GM21423 (cell line): ENCODE measurements at regions not wholly inside any gene's neighbourhood (a gene's known extent, or its start where the extent isn't known, plus 50 kb on each side); places are given as distances from the start of the nearest gene placed in this dataset.
"Not testable (repeated sequence)": the region's sequence is repeated elsewhere in the genome, so short reads cannot be mapped to it uniquely, and the experiment has no call there.

Experiments used
- ATAC-seq: cut with Tn5 transposase; IDR thresholded peaks from one replicate; pipeline ENCODE4 v1.9.1; 2021; ENCODE audit warnings: mild to moderate bottlenecking, moderate library complexity; ENCODE audit not compliant: unreplicated experiment

DNA sequence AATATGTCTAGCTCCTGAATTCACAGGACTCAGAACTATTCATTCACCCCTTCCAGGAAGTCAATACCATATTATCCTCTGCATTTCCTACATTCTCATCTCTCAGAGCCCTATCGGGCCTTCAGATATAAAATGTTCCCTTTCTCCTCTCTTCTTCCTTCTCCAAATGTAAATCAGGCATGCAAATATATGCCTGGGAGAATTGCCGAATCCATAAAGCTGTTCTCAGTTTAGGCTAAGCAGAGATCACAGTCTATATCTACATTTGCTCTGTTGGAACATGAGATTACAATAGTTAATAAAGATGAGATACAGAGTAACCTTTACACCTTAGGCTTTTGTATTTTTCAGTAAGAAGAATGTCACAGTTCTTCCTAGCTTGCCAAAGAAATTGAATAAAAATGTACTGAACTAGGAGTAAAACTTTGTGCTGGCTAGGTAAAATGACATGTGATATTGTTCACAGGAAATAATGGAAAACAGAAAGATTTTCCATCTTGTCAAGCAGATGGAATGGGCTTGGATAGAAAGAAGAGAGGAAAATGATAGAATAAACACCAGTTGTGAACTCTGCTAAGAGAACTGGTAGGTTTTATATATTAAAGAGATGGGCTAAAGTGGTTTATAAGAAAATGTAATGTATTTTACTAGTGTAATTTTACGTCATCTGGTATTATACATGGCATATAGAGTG, 161.5 kb downstream of the NRIP1 start:
- no peak for ATAC-seq

- peak; percentile 79 for ATAC-seq
These were observed 163.3 kb downstream of the NRIP1 start for GRCh38 chr21:14901482-14901958.

GRCh38 chr21:14900611-14901010, 164.2 kb downstream of the NRIP1 start:
- no peak for ATAC-seq

DNA sequence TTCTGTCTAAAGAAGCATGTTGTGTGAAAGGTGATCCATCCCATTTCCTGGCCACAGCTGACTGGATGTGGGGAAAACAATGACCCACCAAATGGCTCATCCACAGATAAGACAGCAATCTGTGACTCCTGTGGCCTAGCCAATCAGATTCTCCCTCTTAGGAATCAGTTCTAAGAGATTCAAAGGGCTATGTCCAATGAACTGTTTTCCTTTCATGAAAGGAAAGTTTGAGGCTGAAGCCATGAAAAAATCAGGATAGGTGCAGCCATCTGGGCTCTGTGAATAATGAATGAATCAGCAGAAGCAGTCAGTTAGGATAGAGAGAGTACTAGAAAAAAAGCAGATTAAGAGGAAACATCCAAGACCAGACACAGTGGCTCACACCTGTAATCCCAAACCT, 164.7 kb downstream of the NRIP1 start:
- no peak for ATAC-seq

DNA sequence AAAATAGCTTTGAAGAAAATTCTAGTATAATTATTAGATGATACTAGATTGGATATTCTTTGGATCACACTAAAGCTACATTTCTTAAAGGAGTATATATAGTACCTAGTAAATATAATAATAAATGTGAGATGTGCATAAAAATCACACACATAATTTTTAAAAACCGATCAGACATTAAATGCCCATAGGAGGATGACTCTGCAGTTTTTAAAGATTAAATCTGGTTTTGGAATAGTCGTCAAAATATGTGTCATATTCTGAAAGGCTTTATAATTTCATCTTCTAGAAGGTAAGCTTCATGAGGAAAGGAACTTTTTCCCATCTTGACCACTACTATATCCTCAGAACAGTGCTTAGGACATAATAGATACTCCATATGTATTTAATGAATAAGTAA, 169.0 kb downstream of the NRIP1 start:
- no peak for ATAC-seq

DNA sequence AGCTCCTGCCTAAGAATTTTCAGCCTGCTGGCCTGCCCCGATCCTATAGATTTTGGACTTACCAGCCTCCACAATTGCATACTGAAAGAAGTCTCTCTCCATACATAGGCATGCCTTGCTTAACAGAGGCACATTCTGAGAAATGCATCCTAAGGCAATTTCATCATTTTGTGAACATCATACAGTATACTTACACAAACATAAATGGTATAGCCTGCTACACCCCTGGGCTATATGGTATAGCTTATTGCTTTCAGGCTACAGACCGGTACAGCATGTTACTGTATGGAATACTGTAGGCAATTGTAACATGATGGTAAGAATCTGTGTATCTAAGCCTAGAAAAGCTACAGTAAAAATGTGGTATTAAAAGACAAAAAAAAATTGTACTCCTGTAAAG, 174.7 kb downstream of the NRIP1 start:
- ATAC-seq = no peak

DNA sequence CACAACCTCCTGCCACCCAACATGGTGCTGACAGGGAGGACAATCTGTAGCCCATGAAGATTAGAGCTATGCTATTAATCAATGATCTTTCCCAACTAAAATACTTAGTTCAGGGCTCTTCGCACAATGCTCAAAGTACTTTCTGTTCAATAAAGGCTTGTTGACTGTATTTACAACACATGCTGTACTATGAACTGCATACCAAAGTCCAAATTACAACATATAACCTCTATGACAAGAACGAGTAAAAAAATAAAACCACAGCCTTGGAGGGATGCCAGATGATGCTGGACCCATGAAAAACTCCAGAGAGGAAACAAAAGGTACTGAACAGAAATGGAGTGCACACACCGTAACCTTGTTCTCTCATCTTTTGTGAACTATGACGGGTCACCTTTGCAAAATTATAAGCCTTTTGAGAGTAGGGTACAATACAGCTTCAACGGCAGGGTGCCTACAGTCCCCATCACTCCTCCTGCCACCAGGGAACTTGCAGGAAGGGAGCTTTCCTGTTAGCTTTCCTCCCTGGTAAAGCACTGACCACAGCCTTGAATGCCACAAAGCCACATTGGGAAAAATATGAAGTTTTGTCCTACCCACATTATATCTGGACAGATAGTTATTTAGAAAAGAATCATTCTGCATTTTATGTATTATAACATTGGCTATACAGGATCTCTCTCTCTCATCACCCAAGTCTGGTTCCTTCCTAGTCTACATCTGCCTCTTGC, 175.6 kb downstream of the NRIP1 start:
- ATAC-seq = no peak

DNA sequence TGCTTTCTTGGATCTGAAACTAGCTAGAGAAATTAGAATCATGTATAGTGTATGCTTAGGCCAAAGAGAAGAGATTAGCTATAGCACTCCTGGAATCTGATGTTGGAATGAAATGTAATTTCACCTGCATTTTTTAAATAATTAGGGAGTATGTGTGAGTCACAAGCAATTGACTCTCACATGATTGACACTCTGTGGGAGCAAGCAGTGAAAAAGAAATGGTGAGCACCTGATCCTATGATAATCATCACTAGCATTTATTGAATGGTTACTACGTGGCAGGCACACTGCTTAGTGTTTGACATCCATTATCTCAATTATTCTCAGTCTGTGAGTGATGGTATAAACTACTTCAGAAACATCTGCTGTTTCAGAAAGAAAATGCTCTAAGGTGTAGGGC, 176.6 kb downstream of the NRIP1 start:
- no peak for ATAC-seq

DNA sequence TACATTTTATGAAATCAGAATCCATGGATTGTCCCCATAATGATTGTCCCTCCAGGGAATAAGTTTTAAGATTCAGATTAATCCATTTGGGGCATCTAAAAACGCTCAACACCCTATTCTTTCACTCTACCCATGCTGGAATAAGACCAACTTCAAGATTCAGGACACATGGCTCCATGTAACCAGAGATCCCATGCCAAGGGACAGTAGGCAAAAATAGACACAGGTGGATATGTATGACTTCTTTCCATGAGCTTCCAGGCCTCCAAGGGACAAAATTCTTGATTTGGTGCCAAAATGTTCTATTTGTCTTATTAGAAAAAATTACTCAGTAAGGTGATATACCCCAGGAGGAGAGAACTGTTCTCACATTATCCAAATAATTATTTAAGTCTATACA, 178.8 kb downstream of the NRIP1 start:
- ATAC-seq = no peak

GRCh38 chr21:14883351-14883750, 181.4 kb downstream of the NRIP1 start:
- ATAC-seq = no peak

DNA sequence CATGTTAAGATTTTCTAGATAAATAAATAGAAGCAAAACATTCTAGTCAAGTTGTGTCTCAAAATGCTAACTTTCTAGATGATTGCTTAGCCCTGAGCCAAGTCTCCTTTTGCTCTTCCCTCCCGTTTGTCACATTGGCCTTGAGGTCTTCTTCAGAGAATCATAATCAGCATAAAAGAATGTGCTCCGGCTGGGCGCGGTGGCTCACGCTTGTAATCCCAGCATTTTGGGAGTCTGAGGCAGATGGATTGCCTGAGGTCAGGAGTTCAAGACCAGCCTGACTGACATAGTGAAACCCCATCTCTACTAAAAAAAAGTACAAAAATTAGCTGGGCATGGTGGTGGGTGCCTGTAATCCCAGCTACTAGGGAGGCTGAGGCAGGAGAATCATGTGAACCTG, 182.3 kb downstream of the NRIP1 start:
- not testable (repeated sequence) for ATAC-seq

DNA sequence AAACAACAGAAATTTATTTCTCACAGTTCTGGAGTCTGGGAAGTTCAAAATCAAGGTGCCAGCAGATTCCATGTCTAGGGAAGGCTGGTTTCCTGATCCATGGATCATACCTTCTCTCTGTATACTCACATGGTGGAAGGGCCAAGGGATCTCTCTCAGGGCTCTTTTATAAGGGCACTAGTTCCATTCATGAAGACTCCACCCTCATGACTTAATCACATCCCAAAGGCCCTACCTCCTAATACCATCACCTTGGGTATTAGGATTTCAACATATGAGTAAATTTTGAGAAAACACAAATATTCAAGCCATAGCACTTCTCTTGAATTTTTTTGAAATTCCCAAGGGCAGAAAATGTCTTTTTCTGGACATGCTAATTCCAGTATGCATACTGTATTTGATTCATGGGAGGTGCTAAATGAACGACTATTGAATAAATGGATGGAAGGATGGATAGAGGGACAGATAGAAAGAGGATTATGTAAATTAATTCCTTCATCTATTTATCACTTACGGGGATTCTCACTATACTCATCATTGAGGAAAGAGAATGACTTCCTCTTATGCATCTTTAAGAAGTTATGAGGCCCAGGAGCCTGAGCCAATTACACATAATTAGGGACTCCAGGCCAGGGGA, 182.8 kb downstream of the NRIP1 start:
- ATAC-seq = no peak

- ATAC-seq = no peak
These were observed 183.9 kb downstream of the NRIP1 start for GRCh38 chr21:14880922-14881321.

DNA sequence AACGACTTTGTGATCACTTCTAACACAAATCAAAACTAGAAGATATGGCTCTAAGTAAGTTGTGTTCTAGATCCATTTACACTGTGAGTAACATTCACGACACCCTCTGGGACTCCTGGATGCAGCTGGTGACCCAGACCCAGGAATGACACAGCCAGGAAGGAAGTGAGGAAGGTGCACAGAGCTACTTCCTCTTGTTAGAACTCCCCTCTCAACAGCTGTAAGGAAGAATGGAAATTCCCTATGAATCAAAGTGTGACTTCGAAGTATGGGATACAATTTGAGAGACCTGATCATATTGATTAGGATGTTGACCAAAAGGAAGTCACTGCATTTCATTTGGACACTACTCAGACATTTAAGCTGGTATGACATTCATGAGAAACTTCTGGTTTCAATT, 185.3 kb downstream of the NRIP1 start:
- ATAC-seq = no peak

DNA sequence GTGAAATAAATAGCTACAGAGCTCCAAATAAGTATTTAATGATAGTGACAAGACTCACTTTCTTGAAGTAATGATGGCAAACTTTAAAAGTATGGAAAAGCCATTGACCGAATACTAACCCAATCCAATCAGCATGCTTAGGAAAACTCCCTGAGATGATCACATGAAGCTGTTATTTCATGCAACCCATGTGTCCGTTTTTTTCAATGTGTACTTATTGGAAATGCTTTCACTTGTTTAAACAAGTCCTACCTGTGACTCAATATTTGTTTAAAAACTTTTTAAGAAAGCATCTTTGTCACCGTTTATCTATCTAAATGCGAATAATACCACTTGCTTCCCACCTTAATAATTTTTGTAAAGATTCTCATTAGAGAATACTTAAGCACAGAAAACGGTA, 185.8 kb downstream of the NRIP1 start:
- ATAC-seq = no peak

DNA sequence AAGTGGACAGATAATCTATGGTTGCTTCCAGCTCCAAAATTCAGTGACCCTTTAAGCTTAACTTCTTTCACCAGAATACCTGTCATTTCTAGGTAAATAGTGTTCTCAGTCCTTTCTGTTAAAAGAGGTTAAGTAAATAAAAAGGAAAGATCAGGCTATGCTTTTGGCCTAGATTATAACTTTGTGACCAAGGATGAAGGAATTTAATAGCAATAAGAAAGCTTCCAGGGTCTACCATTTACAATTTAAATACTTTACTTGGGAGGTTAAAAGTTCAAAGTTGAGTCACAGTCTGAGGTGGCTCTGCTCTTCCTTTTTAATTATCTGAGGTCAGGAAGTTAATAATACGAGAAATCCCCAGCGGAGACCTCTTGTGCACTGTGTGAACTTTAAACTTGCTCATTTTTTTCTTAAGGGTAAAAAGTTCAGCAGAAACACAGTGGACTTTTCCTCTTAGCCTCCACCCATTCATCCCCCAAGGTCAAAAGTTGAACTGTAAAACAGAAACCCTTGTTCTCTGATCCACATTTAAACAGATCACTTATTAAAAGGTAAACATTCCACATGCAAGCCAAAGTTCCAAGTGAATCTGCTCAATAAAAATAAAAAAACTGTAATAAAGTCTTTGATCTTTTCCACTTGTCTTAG, 187.1 kb downstream of the NRIP1 start:
- peak; percentile 48 for ATAC-seq

DNA sequence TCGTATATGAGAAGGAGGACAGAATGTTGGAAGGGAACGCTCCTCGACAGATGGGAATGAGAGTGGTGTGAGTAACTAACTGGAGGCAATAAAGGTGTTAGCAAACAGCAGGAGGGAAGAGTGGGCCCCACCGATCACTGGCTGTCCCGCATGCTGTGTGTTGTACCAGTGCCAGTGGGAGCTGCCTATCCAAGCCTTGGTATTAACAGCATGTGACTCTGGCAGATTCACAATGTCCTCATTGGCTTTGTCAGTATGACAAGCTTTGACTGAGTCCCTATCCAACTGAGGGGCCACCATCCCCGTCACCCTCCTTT, 188.3 kb downstream of the NRIP1 start:
- ATAC-seq = no peak

- peak; percentile 74 for ATAC-seq
These were observed 188.9 kb downstream of the NRIP1 start for GRCh38 chr21:14875704-14876523.

GRCh38 chr21:14875186-14875585, 189.6 kb downstream of the NRIP1 start:
- no peak for ATAC-seq

DNA sequence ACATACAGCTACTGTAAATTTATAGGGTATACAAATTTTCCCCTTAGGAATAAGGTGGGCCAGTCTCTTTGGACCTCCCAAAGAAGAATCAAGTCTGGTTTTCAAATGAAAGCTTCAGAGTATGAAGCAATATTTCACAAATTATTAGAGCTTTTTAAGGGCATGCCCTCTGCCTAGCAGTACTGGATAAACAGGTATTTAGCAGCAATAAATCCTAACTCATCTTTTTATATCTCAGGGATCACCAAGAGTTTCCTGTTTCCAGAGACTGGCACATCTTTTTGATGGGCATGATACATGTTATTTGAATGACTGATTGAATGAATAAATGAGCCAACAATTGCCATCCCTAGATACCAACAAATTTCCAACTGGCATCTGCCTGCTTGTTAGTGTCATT, 190.4 kb downstream of the NRIP1 start:
- ATAC-seq = no peak

DNA sequence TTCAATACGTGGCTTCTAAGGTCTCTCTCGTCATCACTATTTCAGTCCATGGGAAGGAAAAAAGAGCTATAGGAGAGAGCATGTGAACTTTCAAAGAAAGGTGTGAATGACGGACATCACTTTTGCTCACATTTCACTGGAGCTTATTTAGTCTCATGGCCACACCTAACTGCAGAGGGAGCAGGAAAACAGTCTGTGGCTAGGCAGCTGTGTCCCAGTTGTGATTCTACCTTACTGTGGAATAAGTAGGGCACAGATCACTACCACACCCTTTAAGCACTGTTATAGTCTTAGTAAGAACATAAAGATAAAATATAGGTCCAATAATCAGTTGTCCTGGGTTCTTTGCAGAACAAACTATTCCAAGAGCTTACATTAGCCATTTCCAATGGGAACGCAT, 192.9 kb downstream of the NRIP1 start:
- ATAC-seq = no peak
